ENCODE measurements at regions not wholly inside any gene's neighbourhood (a gene's known extent, or its start where the extent isn't known, plus 50 kb on each side); places are given as distances from the start of the nearest gene placed in this dataset.

DNA sequence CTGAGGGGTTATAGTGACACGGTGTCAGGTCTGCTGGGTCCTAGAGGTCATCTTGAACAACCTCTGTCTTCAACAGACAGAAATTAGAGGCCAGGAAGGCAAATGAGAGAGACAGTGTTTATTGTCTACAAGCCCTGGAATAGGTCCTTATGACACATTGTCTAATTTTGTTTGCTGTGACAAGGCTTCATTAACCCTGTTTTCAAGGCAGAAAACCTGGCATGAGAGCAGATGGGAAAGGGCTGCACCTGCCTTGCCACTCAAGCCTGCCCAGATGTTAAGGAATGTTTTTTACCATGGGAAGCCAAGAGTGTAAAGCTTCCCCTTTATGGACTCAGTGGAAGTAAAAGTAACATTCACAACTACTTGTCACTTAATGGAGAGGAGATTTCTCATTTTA is 275.3 kb downstream of the KCNS3 start:
- H3K79me1 ChIP-seq (ENCODE audit: insufficient read depth, low read depth, low read length, poor library complexity, severe bottlenecking), result no peaks in the 10 kb centered on the region
- no peaks in the 10 kb centered on the region for H3K27me3 Mint-ChIP-seq (ENCODE audit: low read depth)
- H2BK15ac ChIP-seq (ENCODE audit: low read depth, low read length), result no peak overlapping the region
- H3K56ac ChIP-seq (ENCODE audit: insufficient read length, low read depth, low read length), result no peak overlapping the region
- no peak overlapping the region for H3K27ac Mint-ChIP-seq
- no peak overlapping the region for H3K4me2 ChIP-seq (ENCODE audit: insufficient read depth, insufficient read length, low read length)
- no peak overlapping the region for H3T11ph ChIP-seq (ENCODE audit: low read length)
- H3K9me3 Mint-ChIP-seq, result no peaks in the 10 kb centered on the region
- no peaks in the 10 kb centered on the region for H3K4me1 Mint-ChIP-seq
- H3K36me3 Mint-ChIP-seq (ENCODE audit: insufficient read depth in 1 of 3, low read depth in 3 of 3), result no peaks in the 10 kb centered on the region
- no peak overlapping the region for H4K5ac ChIP-seq (ENCODE audit: insufficient read length, low read depth, low read length)
- H2AK5ac ChIP-seq (ENCODE audit: insufficient read length, low read length), result no peak overlapping the region
- H3K27me3 ChIP-seq (ENCODE audit: insufficient read depth, low read length), result no peaks in the 10 kb centered on the region
- H3K18ac ChIP-seq (ENCODE audit: insufficient read length, low read depth, low read length), result no peak overlapping the region
- no peak overlapping the region for H3K4ac ChIP-seq (ENCODE audit: low read depth, low read length)
- H4K20me1 ChIP-seq (ENCODE audit: control insufficient read depth, insufficient read depth, insufficient read length), result no peaks in the 10 kb centered on the region
- H2BK5ac ChIP-seq (ENCODE audit: insufficient read length, low read length), result no peak overlapping the region
- no peaks in the 10 kb centered on the region for H3K9me3 ChIP-seq (ENCODE audit: control insufficient read depth, low read depth, low read length)
- H3K9ac ChIP-seq (ENCODE audit: extremely low read depth, insufficient read length, low read length), result no peak overlapping the region
- DNase-seq, result no peak
- H3K4me3 Mint-ChIP-seq, result no peak overlapping the region
- H3K14ac ChIP-seq (ENCODE audit: insufficient read depth, low read length), result no peak overlapping the region
- TF ChIP-seq, protein P1, sequence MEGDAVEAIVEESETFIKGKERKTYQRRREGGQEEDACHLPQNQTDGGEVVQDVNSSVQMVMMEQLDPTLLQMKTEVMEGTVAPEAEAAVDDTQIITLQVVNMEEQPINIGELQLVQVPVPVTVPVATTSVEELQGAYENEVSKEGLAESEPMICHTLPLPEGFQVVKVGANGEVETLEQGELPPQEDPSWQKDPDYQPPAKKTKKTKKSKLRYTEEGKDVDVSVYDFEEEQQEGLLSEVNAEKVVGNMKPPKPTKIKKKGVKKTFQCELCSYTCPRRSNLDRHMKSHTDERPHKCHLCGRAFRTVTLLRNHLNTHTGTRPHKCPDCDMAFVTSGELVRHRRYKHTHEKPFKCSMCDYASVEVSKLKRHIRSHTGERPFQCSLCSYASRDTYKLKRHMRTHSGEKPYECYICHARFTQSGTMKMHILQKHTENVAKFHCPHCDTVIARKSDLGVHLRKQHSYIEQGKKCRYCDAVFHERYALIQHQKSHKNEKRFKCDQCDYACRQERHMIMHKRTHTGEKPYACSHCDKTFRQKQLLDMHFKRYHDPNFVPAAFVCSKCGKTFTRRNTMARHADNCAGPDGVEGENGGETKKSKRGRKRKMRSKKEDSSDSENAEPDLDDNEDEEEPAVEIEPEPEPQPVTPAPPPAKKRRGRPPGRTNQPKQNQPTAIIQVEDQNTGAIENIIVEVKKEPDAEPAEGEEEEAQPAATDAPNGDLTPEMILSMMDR (conservative IDR thresholded peaks at IDR 0.05), result no peak
- no peak overlapping the region for H2BK12ac ChIP-seq (ENCODE audit: insufficient read length, low read depth, low read length)
- H3K23ac ChIP-seq (ENCODE audit: insufficient read length, low read depth, low read length), result no peak overlapping the region
- H4K91ac ChIP-seq (ENCODE audit: insufficient read length, low read depth, low read length), result no peak overlapping the region
- H2BK120ac ChIP-seq (ENCODE audit: low read depth, low read length, poor library complexity, severe bottlenecking), result no peak overlapping the region
- no peak overlapping the region for H2AFZ ChIP-seq (ENCODE audit: low read length)
- H3K23me2 ChIP-seq (ENCODE audit: insufficient read length, low read depth, low read length, poor library complexity, severe bottlenecking), result no peaks in the 10 kb centered on the region
- no peak overlapping the region for H3K27ac ChIP-seq (ENCODE audit: insufficient read length, low read depth, low read length)
- no peaks in the 10 kb centered on the region for H3K79me2 ChIP-seq (ENCODE audit: insufficient read depth, low read length)
- no peak overlapping the region for H2BK20ac ChIP-seq (ENCODE audit: low read depth, low read length, poor library complexity, severe bottlenecking)
- H3K4me1 ChIP-seq (ENCODE audit: insufficient read depth, low read length), result no peaks in the 10 kb centered on the region
- no peak overlapping the region for H4K8ac ChIP-seq (replicated peaks; ENCODE audit: insufficient read length, low read depth, low read length)
- WGBS (ENCODE audit: extremely low coverage, insufficient read length, low lambda C conversion rate), result no CpG with 5 or more reads among the region's 1 CpG
